ENCODE measurements at regions not wholly inside any gene's neighbourhood (a gene's known extent, or its start where the extent isn't known, plus 50 kb on each side); places are given as distances from the start of the nearest gene placed in this dataset.

- no peak for TF ChIP-seq POLR2A (IDR thresholded peaks at IDR 0.05)
- no peak for TF ChIP-seq EP300 (IDR thresholded peaks at IDR 0.05)
- no peak for TF ChIP-seq CTCF (IDR thresholded peaks at IDR 0.05)
- Histone ChIP-seq H3K9me3 (no peaks in the 10 kb centered on the region), H3K27me3 (no peaks in the 10 kb centered on the region), H3K4me3 (no peak overlapping the region), H3K36me3 (no peaks in the 10 kb centered on the region), H3K4me1 (no peaks in the 10 kb centered on the region), H3K27ac (no peak overlapping the region)
- 34 to 49% methylated on average over 5 of the region's 5 CpGs for WGBS, 2 donors
- DNase-seq (ENCODE audit: low spot score in 2 of 2), result no peak
These were observed 99.2 kb downstream of the DYNAP start for GRCh38 chr18:54690198-54690597.

- 84 to 88% methylated on average over 1 of the region's 1 CpG for WGBS, 2 donors
These were observed 101.4 kb downstream of the DYNAP start for GRCh38 chr18:54692463-54692862.

GRCh38 chr18:54696616-54697293 is 105.7 kb downstream of the DYNAP start:
- WGBS, 2 donors, result 66 to 80% methylated on average over 4 of the region's 4 CpGs
- Histone ChIP-seq H3K36me3 (no peaks in the 10 kb centered on the region), H3K9me3 (no peaks in the 10 kb centered on the region), H3K4me1 (no peaks in the 10 kb centered on the region), H3K4me3 (no peak overlapping the region), H3K27me3 (no peaks in the 10 kb centered on the region), H3K27ac (no peak overlapping the region)
- TF ChIP-seq CTCF (IDR thresholded peaks at IDR 0.05) (no peak), EP300 (IDR thresholded peaks at IDR 0.05) (no peak), POLR2A (IDR thresholded peaks at IDR 0.05) (no peak)
- no peak for DNase-seq (ENCODE audit: low spot score in 2 of 2)

More at GRCh38 chr18:54692463-54692862, 101.4 kb downstream of the DYNAP start:
- no peak overlapping the region for H3K4me3 ChIP-seq
- no peaks in the 10 kb centered on the region for H3K27me3 ChIP-seq
- H3K36me3 ChIP-seq, result no peaks in the 10 kb centered on the region
- TF ChIP-seq CTCF (IDR thresholded peaks at IDR 0.05), result no peak
- TF ChIP-seq POLR2A (IDR thresholded peaks at IDR 0.05), result no peak
- no peak for TF ChIP-seq EP300 (IDR thresholded peaks at IDR 0.05)
- no peak overlapping the region for H3K27ac ChIP-seq
- no peaks in the 10 kb centered on the region for H3K4me1 ChIP-seq
- no peak for DNase-seq (ENCODE audit: low spot score in 2 of 2)
- H3K9me3 ChIP-seq, result no peaks in the 10 kb centered on the region

GRCh38 chr18:54700580-54700979 is 109.5 kb downstream of the DYNAP start:
- no peaks in the 10 kb centered on the region for H3K4me1 ChIP-seq
- WGBS, 2 donors, result 20 to 39% methylated on average over 1 of the region's 1 CpG
- no peaks in the 10 kb centered on the region for H3K9me3 ChIP-seq
- no peak overlapping the region for H3K27ac ChIP-seq
- no peaks in the 10 kb centered on the region for H3K27me3 ChIP-seq
- DNase-seq (ENCODE audit: low spot score in 2 of 2), result no peak
- TF ChIP-seq POLR2A (IDR thresholded peaks at IDR 0.05) (no peak), CTCF (IDR thresholded peaks at IDR 0.05) (no peak), EP300 (IDR thresholded peaks at IDR 0.05) (no peak)
- H3K4me3 ChIP-seq, result no peak overlapping the region
- H3K36me3 ChIP-seq, result no peaks in the 10 kb centered on the region

GRCh38 chr18:54702686-54703085 is 111.6 kb downstream of the DYNAP start:
- H3K27me3 ChIP-seq, result no peaks in the 10 kb centered on the region
- no peaks in the 10 kb centered on the region for H3K9me3 ChIP-seq
- DNase-seq (ENCODE audit: low spot score in 2 of 2), result no peak
- no peak for TF ChIP-seq EP300 (IDR thresholded peaks at IDR 0.05)
- no peak for TF ChIP-seq POLR2A (IDR thresholded peaks at IDR 0.05)
- no peak for TF ChIP-seq CTCF (IDR thresholded peaks at IDR 0.05)
- H3K27ac ChIP-seq, result no peak overlapping the region
- H3K4me1 ChIP-seq, result no peaks in the 10 kb centered on the region
- WGBS, 2 donors, result 49 to 51% methylated on average over 1 of the region's 1 CpG
- H3K36me3 ChIP-seq, result no peaks in the 10 kb centered on the region
- H3K4me3 ChIP-seq, result no peak overlapping the region

Measured in tibial nerve (tissue), 4 donors.